AG09309 (cell line): ENCODE measurements at regions not wholly inside any gene's neighbourhood (a gene's known extent, or its start where the extent isn't known, plus 50 kb on each side); places are given as distances from the start of the nearest gene placed in this dataset.
A peak's percentile ranks its signal among the peaks of the same experiment; 100 is the strongest.

Experiments used
- DNase-seq: peaks from one replicate; pipeline ENCODE4 v3.0.0-alpha.2; 2010; ENCODE audit warnings: low read depth
- H3K4me3 ChIP-seq: 2 replicates; pipeline ENCODE4 v1.5.1; 2011; ENCODE audit warnings: mild to moderate bottlenecking, low read depth, low read length, moderate library complexity; ENCODE audit not compliant: control insufficient read depth
- CTCF ChIP-seq: IDR thresholded peaks from 2 replicates; pipeline ENCODE4 v1.5.1; 2011; ENCODE audit warnings: mild to moderate bottlenecking, low read depth, low read length, inconsistent platforms; ENCODE audit not compliant: insufficient read depth, control insufficient read depth; ENCODE audit errors: missing control alignments

GRCh38 chr1:201774224-201774982, 54.6 kb upstream of the IPO9 start:
- no peak for TF ChIP-seq CTCF
- no peak for DNase-seq
- H3K4me3 ChIP-seq, result no peak overlapping the region

GRCh38 chr1:201774983-201775344, 54.0 kb upstream of the IPO9 start:
- no peak overlapping the region for H3K4me3 ChIP-seq
- DNase-seq, result no peak

GRCh38 chr1:201775380-201775779, 53.6 kb upstream of the IPO9 start:
- H3K4me3 ChIP-seq, result no peak overlapping the region
- no peak for DNase-seq
- TF ChIP-seq CTCF, result no peak

More at GRCh38 chr1:201774983-201775344, 54.0 kb upstream of the IPO9 start:
- peak; percentile 28 for TF ChIP-seq CTCF

GRCh38 chr1:201778279-201779065, 50.5 kb upstream of the IPO9 start:
- no peak for DNase-seq
- H3K4me3 ChIP-seq, result no peak overlapping the region

More at GRCh38 chr1:201778279-201779065, 50.5 kb upstream of the IPO9 start:
- no peak for TF ChIP-seq CTCF
